IPS-NIHi7 (cell line): ENCODE measurements at regions not wholly inside any gene's neighbourhood (a gene's known extent, or its start where the extent isn't known, plus 50 kb on each side); places are given as distances from the start of the nearest gene placed in this dataset.

ENCODE experiments used
- DNase-seq: peaks from one replicate; pipeline ENCODE4 v3.0.0; 2012; ENCODE audit warnings: mixed read lengths; ENCODE audit errors: extremely low spot score

DNA sequence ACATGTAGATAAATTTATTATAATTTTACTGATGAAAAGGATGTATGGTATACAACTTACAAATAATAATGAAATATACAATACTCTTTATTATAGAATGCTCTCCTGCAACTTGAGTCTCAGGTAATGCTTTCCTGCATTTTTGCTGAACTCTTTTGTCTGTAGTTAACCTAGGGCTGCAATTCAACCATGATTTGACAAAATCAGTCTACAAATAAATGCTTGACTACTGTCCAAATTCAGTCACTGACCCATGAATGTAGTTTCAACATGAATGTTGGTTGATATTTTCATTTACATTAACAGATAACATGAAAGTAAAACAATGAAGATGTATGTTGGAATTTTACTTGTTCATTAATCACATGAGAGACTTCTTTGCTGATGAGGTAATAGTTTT is 320.9 kb downstream of the ZSWIM6 start:
- no peak for DNase-seq

GRCh38 chr5:61653807-61654580 is 321.9 kb downstream of the ZSWIM6 start:
- DNase-seq, result no peak

DNA sequence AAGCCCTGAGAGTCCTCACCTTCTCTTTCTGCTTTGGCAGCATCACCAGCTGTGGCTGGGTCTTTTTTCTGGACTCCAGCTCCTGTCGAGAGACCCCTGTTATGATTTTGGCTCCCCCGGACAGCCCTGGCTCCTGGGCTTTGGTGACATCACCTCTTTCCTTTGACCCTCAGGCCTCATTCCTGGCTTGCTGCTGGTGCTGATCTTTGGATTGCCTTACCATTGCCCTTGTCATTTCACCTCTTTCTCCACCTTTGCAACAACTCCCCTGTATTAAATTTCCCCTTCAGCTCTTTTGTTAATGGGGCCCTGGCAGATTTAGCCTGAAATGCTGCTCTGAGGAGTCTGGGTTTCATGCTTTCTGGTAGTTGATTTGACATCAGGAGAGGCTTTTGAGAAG is 322.8 kb downstream of the ZSWIM6 start:
- DNase-seq, result no peak

DNA sequence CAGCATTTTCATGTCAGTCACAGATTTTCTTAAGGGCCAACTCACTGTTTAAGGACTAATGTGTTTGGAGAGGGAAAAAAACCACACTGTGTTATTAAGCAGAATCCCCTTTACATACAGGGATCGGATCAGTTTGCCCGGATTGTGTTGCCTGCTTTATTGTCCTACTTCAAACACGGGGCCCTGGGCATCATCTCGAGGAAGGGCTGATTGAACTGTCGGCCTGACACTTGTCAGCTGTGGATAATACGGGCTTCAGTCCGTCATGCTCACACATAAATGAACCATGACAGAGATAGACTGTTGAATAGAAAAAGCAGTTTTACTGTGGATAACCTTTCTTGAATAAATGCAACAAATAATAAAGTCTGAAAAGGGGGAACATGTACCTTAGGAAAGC is 325.0 kb downstream of the ZSWIM6 start:
- DNase-seq, result no peak

GRCh38 chr5:61657686-61658085 is 325.6 kb downstream of the ZSWIM6 start:
- DNase-seq, result no peak

DNA sequence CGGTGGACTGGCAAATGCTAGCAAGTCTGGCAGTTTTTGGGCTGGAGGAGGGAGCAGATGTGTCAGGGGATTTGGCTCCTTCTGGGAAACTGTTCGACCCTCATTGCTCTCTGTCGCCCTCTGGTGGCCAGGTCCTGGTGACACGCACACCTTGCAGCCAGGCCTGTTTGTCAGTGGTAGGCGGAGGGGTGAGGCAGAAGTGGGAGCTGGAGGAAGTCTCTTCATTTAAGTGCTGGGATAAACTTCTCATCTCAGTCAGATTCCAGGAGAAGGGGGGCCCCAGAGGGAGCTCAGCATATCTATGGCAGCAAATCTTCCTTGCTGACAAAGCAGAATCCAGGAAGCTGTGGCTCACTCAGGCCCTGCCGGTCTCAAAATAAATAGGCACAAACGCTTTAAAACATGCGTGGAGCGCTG is 326.5 kb downstream of the ZSWIM6 start:
- DNase-seq, result peak; percentile 91

DNA sequence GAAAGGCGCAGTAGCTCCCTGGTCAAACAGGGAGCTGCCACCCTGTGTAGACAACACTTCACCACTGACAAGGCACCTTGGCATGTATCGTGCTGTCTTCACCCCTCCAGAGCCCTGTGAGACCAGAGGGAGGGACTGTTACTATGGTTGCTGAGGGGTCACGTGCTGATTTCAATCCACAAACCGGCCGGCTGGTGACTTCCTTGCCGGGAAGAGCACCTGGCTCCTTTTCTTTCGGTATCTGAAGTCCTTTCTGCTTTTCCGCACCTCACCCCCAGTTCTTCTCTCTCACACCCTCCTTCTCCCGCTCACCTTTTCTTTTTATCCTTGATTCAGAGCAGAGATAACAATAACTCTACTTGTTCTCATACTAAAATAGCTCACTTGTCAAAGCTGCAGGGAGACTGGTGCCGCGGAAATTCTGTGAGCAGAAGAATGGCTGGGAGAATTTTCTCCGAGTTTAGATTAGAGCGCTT is 327.2 kb downstream of the ZSWIM6 start:
- DNase-seq, result peak; percentile 75

GRCh38 chr5:61662670-61663069 is 330.6 kb downstream of the ZSWIM6 start:
- no peak for DNase-seq

DNA sequence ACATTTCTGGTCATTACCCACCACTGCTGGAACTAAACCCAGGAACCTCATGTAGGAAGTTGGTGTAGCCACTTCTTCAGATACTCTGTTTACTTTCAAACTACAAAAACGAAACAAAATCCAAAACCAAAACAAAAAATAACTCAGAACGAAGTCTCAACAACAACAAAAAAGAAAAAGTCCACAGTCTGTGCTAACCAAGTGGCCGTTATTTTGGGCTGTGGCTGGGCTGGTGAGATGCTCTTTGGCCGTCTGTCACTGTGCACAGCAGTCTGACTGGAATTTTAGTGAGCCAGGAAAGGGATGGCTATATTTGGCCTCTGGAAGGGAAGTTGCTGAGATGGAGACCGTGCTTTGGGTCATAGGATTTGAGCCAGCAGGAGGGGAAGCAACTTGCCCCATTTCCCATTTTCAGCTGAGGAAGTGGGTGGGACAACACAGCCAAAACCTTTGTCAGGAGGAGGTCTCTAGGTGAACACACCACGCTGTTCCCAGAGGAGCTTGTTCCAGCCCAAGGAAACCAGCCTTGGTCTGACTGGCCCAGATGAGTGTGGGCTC is 334.1 kb downstream of the ZSWIM6 start:
- no peak for DNase-seq

DNA sequence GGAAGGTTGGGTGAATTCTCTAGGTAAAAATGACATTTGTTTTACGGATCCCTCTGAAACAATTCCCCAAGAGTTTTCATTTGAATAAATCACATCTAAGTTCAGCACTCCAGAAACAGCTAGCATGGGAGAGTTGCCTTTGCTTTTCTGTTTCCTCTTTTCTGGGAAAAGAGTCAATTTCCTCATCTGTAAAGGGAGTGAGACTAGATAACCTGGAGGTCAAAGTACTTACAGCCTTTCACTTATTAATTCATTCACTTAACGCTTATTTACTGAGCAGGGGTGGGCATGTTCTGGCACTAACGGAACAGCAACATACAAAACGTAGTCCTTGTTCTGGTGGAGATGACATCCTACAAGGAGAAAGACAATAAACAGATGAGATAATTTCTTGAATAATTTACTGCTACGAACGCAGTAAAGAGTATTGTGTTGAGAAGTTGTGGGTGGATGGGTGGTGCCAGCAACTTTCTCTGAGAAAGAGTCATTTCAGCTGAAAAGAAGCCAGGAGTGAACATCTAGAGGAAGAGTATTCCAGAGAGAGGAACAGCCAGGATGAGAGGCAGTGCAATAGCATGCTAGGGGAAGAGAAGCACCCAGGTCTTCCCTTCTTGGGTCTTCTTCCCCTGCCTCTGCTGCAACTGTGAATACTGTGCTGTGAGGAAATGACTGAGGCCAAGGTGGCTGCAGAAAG is 335.6 kb downstream of the ZSWIM6 start:
- DNase-seq, result no peak

DNA sequence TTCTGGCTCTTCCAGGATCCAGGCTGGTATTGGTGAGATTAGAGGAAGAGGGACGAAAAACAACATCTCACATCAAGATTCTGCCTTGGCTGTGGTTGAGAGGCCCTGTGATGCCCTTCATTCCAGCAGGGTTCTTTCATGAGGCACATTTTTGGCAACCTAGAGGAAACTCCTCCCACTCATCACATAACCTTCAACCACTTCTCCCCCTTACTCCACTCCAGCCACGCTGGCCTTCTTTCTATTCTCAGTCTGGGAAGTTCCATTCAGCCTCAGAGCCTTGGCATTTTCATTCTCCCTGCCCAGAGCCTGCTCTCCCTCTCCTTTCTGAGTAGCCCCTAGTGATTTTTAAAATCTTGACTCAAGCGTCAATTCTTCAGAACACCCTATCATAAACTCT is 337.5 kb downstream of the ZSWIM6 start:
- no peak for DNase-seq

- no peak for DNase-seq
Observed at GRCh38 chr5:61670941-61671340, 338.9 kb downstream of the ZSWIM6 start.

DNA sequence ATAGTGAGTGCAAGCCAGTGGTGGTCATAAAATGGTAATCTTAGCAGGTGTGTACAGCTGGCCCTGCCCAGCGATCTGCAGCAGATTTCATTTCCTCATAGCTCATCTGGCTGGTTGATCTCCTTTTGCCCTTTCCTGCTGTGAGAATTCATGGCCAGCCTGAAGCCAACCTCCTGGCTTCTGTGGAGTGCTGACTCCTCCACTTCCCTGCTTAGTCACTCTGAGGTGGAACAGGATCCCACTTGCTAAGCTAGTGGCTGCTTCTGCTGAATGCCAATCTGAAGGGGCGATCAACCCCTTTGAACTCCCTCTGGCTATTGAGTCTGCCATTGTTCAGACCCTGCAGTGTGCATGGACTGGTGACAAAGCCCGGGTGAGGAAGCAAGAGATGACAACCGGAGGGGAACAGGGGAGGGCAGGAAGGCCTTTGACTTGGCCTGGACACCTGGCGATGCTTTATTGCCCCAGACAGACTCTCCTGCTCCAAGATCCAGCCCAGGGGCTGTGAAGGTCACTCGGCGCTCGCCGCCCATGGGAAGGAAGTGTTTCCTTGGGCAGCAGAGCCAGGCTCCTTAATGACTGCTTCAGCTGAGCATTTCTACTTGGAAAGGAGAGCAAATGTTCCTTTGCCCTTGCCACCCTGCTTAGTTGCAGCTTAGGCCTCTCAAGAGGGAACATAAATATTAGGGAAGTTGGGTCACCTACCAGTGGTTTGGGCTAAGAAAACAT is 341.1 kb downstream of the ZSWIM6 start:
- DNase-seq, result no peak

DNA sequence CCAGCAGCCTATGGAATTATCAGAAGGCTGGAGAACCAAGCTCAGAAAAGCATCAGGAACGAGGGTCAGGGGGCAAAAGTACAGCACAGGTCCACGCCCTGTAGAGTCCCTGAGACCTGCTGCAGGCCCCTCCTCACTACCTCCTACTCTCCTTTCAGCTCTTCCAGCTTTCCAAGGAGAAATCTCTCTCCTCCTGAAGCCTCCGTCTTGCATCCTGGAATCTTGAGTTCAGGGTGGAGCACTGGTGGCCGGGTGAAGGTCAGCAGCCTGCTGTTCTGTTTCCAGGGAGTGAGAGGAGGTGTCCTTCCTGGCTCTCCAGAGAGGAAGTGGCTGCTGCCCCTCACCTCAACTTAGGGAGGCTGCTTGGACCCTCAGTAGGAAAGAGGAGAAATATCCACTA is 342.3 kb downstream of the ZSWIM6 start:
- DNase-seq, result no peak

GRCh38 chr5:61675015-61675692 is 343.1 kb downstream of the ZSWIM6 start:
- DNase-seq, result peak; percentile 43

DNA sequence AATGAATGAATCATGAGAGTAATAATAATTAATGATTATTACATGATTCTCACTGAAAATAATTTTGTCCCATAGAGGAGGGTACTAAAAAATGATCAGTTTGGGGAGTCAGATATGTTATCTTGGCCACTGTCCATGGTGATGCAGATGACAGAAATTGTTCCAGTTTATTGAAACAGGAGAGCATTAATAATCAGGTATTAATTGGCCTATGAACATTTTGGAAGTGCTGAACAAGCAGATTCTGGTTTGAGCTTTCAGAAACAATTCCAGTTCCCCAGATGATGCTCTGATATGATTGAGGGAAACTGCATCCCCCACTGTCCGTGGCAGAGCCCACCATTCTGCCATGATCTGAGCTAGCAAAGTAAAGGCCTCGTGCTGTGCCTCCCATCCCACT is 345.2 kb downstream of the ZSWIM6 start:
- DNase-seq, result no peak

GRCh38 chr5:61678966-61679365 is 346.9 kb downstream of the ZSWIM6 start:
- DNase-seq, result peak; percentile 71

DNA sequence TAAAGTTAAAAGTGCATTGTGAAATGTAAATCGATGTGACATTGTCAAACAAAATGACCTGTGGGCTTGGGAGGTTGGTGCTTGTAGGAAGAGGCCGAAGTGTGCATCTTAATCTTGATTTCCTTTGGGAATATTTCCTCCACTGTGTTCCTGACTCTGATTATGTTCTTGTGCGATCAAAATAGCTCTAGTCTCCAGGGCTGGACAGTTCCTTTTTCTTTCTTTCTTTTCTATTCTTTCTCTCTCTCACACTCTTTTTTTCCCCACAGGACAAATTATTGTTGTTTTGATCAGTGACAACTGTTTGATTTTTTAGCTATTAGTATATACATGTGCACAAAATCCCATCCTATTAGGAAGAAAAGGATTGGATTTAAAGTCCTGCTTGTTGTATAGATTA is 347.5 kb downstream of the ZSWIM6 start:
- no peak for DNase-seq

DNA sequence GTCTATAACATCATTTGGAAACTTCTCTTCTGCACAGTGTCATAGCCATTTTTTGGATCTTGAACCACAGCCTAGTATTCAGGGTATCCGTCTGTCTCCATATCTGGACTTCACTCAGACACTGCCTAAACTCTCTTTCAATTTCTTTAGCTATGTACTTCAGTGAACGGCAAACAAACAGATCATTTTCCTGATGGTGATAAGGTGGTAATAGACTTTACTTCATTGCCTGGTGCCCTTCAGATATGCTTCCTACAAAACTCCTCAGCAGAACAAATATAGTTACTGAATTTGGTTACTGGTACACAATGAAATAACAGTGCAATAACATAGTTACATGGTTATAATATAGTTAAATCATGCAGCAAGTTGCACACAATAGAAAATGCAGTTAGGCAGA is 348.2 kb downstream of the ZSWIM6 start:
- DNase-seq, result no peak

GRCh38 chr5:61683148-61683547 is 351.1 kb downstream of the ZSWIM6 start:
- DNase-seq, result no peak

GRCh38 chr5:61683926-61684325 is 351.9 kb downstream of the ZSWIM6 start:
- DNase-seq, result no peak
